HG03159 (cell line): ENCODE measurements at regions not wholly inside any gene's neighbourhood (a gene's known extent, or its start where the extent isn't known, plus 50 kb on each side); places are given as distances from the start of the nearest gene placed in this dataset.
"Not testable (repeated sequence)": the region's sequence is repeated elsewhere in the genome, so short reads cannot be mapped to it uniquely, and the experiment has no call there.

Source experiments
- ATAC-seq: cut with Tn5 transposase; IDR thresholded peaks from one replicate; pipeline ENCODE4 v1.9.1; 2021; ENCODE audit warnings: mild to moderate bottlenecking, moderate library complexity; ENCODE audit not compliant: unreplicated experiment

GRCh38 chr4:130699004-130699403 is 1603.1 kb downstream of the C4orf33 start:
- no peak for ATAC-seq

GRCh38 chr4:130703211-130703935 is 1607.4 kb downstream of the C4orf33 start:
- ATAC-seq, result no peak

- ATAC-seq, result no peak
Observed at GRCh38 chr4:130705023-130705422, 1609.1 kb downstream of the C4orf33 start.

GRCh38 chr4:130712038-130712437 is 1616.1 kb downstream of the C4orf33 start:
- no peak for ATAC-seq

GRCh38 chr4:130714006-130714405 is 1618.1 kb downstream of the C4orf33 start:
- ATAC-seq, result no peak

- ATAC-seq, result no peak
Observed at GRCh38 chr4:130722361-130722760, 1626.4 kb downstream of the C4orf33 start.

- ATAC-seq, result no peak
Observed at GRCh38 chr4:130736436-130737185, 1640.7 kb downstream of the C4orf33 start.

GRCh38 chr4:130738233-130738632 is 1642.3 kb downstream of the C4orf33 start:
- ATAC-seq, result no peak

GRCh38 chr4:130747842-130748241 is 1651.9 kb downstream of the C4orf33 start:
- no peak for ATAC-seq

- no peak for ATAC-seq
Observed at GRCh38 chr4:130753926-130754325, 1658.0 kb downstream of the C4orf33 start.

GRCh38 chr4:130760246-130760645 is 1664.3 kb downstream of the C4orf33 start:
- no peak for ATAC-seq

GRCh38 chr4:130767384-130767783 is 1671.4 kb downstream of the C4orf33 start:
- ATAC-seq, result not testable (repeated sequence)

GRCh38 chr4:130772966-130773365 is 1677.0 kb downstream of the C4orf33 start:
- ATAC-seq, result not testable (repeated sequence)

GRCh38 chr4:130808492-130808891 is 1712.5 kb downstream of the C4orf33 start:
- no peak for ATAC-seq

- ATAC-seq, result no peak
Observed at GRCh38 chr4:130812117-130812765, 1716.3 kb downstream of the C4orf33 start.

GRCh38 chr4:130814896-130815295 is 1718.9 kb downstream of the C4orf33 start:
- no peak for ATAC-seq

- no peak for ATAC-seq
Observed at GRCh38 chr4:130820448-130820847, 1724.5 kb downstream of the C4orf33 start.

- no peak for ATAC-seq
Observed at GRCh38 chr4:130825284-130825683, 1729.3 kb downstream of the C4orf33 start.

- ATAC-seq, result no peak
Observed at GRCh38 chr4:130850019-130850524, 1754.1 kb downstream of the C4orf33 start.

- no peak for ATAC-seq
Observed at GRCh38 chr4:130851107-130851506, 1755.2 kb downstream of the C4orf33 start.

- ATAC-seq, result no peak
Observed at GRCh38 chr4:130851932-130852331, 1756.0 kb downstream of the C4orf33 start.

- ATAC-seq, result no peak
Observed at GRCh38 chr4:130855533-130855932, 1759.6 kb downstream of the C4orf33 start.
